H9 (cell line): ENCODE measurements at regions not wholly inside any gene's neighbourhood (a gene's known extent, or its start where the extent isn't known, plus 50 kb on each side); places are given as distances from the start of the nearest gene placed in this dataset.

Experiments
- DNase-seq: peaks from one replicate; pipeline ENCODE4 v3.0.0-alpha.2; 2017
- H2AFZ ChIP-seq: one replicate; pipeline ENCODE4 v1.6.1; 2013; ENCODE audit warnings: mild to moderate bottlenecking, low read length, control low read depth, moderate library complexity
- H2AK5ac ChIP-seq: 2 replicates; pipeline ENCODE4 v1.6.1; 2013; ENCODE audit warnings: low read length, control low read depth, mixed read lengths; ENCODE audit not compliant: insufficient read length
- H2BK120ac ChIP-seq: one replicate; pipeline ENCODE4 v1.6.1; 2013; ENCODE audit warnings: low read depth, mild to moderate bottlenecking, low read length, control low read depth, inconsistent platforms; ENCODE audit not compliant: poor library complexity, severe bottlenecking
- H2BK12ac ChIP-seq: 2 replicates; pipeline ENCODE4 v1.6.1; 2013; ENCODE audit warnings: low read length, control low read depth, mixed read lengths, low read depth; ENCODE audit not compliant: insufficient read length
- H2BK15ac ChIP-seq: 2 replicates; pipeline ENCODE4 v1.6.1; 2013; ENCODE audit warnings: low read depth, low read length, control low read depth
- H2BK20ac ChIP-seq: one replicate; pipeline ENCODE4 v1.6.1; 2013; ENCODE audit warnings: low read depth, mild to moderate bottlenecking, low read length, control low read depth, inconsistent platforms; ENCODE audit not compliant: poor library complexity, severe bottlenecking
- H2BK5ac ChIP-seq: 2 replicates; pipeline ENCODE4 v1.6.1; 2013; ENCODE audit warnings: low read length, control low read depth, mixed read lengths; ENCODE audit not compliant: insufficient read length
- H3K14ac ChIP-seq: 2 replicates; pipeline ENCODE4 v1.6.1; 2013; ENCODE audit warnings: low read length, control low read depth; ENCODE audit not compliant: insufficient read depth
- H3K18ac ChIP-seq: 2 replicates; pipeline ENCODE4 v1.6.1; 2013; ENCODE audit warnings: low read depth, mild to moderate bottlenecking, mixed read lengths, low read length, control low read depth; ENCODE audit not compliant: insufficient read length
- H3K23ac ChIP-seq: 2 replicates; pipeline ENCODE4 v1.6.1; 2013; ENCODE audit warnings: low read length, control low read depth, mixed read lengths, low read depth; ENCODE audit not compliant: insufficient read length
- H3K23me2 ChIP-seq: 2 replicates; pipeline ENCODE4 v1.6.1; 2013; ENCODE audit warnings: low read depth, mild to moderate bottlenecking, mixed read lengths, low read length, control low read depth; ENCODE audit not compliant: insufficient read length, poor library complexity, severe bottlenecking
- H3K27ac ChIP-seq: 2 replicates; pipeline ENCODE4 v1.5.1; 2013; ENCODE audit warnings: low read length, control low read depth, mixed read lengths, low read depth; ENCODE audit not compliant: insufficient read length
- H3K27me3 ChIP-seq: 2 replicates; pipeline ENCODE4 v1.6.1; 2013; ENCODE audit warnings: low read length, control low read depth, inconsistent platforms; ENCODE audit not compliant: insufficient read depth
- H3K4ac ChIP-seq: 2 replicates; pipeline ENCODE4 v1.6.1; 2013; ENCODE audit warnings: low read depth, mild to moderate bottlenecking, control low read depth, inconsistent platforms, low read length, moderate library complexity
- H3K4me1 ChIP-seq: 2 replicates; pipeline ENCODE4 v1.6.1; 2013; ENCODE audit warnings: low read length, control low read depth, inconsistent platforms; ENCODE audit not compliant: insufficient read depth
- H3K4me2 ChIP-seq: 2 replicates; pipeline ENCODE4 v1.6.1; 2013; ENCODE audit warnings: low read length, control low read depth, mixed read lengths; ENCODE audit not compliant: insufficient read length, insufficient read depth
- H3K56ac ChIP-seq: 2 replicates; pipeline ENCODE4 v1.6.1; 2013; ENCODE audit warnings: low read depth, mild to moderate bottlenecking, mixed read lengths, low read length, control low read depth; ENCODE audit not compliant: insufficient read length
- H3K79me1 ChIP-seq: 2 replicates; pipeline ENCODE4 v1.6.1; 2013; ENCODE audit warnings: low read depth, mild to moderate bottlenecking, moderate library complexity, low read length, control low read depth, inconsistent platforms; ENCODE audit not compliant: insufficient read depth, poor library complexity, severe bottlenecking
- H3K79me2 ChIP-seq: 2 replicates; pipeline ENCODE4 v1.6.1; 2013; ENCODE audit warnings: low read length, control low read depth, inconsistent platforms; ENCODE audit not compliant: insufficient read depth
- H3K9ac ChIP-seq: 2 replicates; pipeline ENCODE4 v1.6.1; 2013; ENCODE audit warnings: low read length, control low read depth, mixed read lengths; ENCODE audit not compliant: insufficient read length; ENCODE audit errors: extremely low read depth
- H3K9me3 ChIP-seq: one replicate; pipeline ENCODE4 v1.6.1; 2013; ENCODE audit warnings: low read depth, low read length, inconsistent platforms; ENCODE audit not compliant: control insufficient read depth
- H3T11ph ChIP-seq: one replicate; pipeline ENCODE4 v1.6.1; 2013; ENCODE audit warnings: mild to moderate bottlenecking, low read length, control low read depth, inconsistent platforms
- H4K20me1 ChIP-seq: one replicate; pipeline ENCODE4 v1.6.1; 2013; ENCODE audit not compliant: control insufficient read depth, insufficient read length, insufficient read depth
- H4K5ac ChIP-seq: 2 replicates; pipeline ENCODE4 v1.6.1; 2013; ENCODE audit warnings: low read depth, mild to moderate bottlenecking, mixed read lengths, low read length, control low read depth; ENCODE audit not compliant: insufficient read length
- H4K8ac ChIP-seq: replicated peaks from 2 replicates; pipeline ENCODE4 v1.6.1; 2013; ENCODE audit warnings: low read length, control low read depth, mixed read lengths, low read depth; ENCODE audit not compliant: insufficient read length
- H4K91ac ChIP-seq: 2 replicates; pipeline ENCODE4 v1.6.1; 2013; ENCODE audit warnings: low read depth, mild to moderate bottlenecking, moderate library complexity, mixed read lengths, low read length, control low read depth; ENCODE audit not compliant: insufficient read length
- H3K27ac Mint-ChIP-seq, 3 experiments: 2 replicates in 2 of 3; 3 replicates in 1 of 3; pipeline ENCODE4 v1.8.0; 2020 to 2021; ENCODE audit warnings: mixed read lengths in 3 of 3, mild to moderate bottlenecking in 1 of 3, moderate library complexity in 1 of 3
- H3K27me3 Mint-ChIP-seq: 2 replicates; pipeline ENCODE4 v1.8.0; 2021; ENCODE audit warnings: low read depth, mild to moderate bottlenecking, moderate library complexity, mixed read lengths
- H3K36me3 Mint-ChIP-seq, 3 experiments: 2 replicates in 2 of 3; 3 replicates in 1 of 3; pipeline ENCODE4 v1.8.0; 2020 to 2021; ENCODE audit warnings: low read depth in 3 of 3, mixed read lengths in 3 of 3; ENCODE audit not compliant: insufficient read depth in 1 of 3
- H3K4me1 Mint-ChIP-seq, 2 experiments: 2 replicates each; pipeline ENCODE4 v1.8.0; 2020; ENCODE audit warnings: mixed read lengths in 2 of 2
- H3K4me3 Mint-ChIP-seq, 2 experiments: 2 replicates in 1 of 2; 3 replicates in 1 of 2; pipeline ENCODE4 v1.8.0; 2020 to 2021; ENCODE audit warnings: mild to moderate bottlenecking in 2 of 2, mixed read lengths in 2 of 2, moderate library complexity in 1 of 2
- H3K9me3 Mint-ChIP-seq, 2 experiments: 2 replicates in 1 of 2; 3 replicates in 1 of 2; pipeline ENCODE4 v1.8.0; 2020; ENCODE audit warnings: mild to moderate bottlenecking in 2 of 2, mixed read lengths in 2 of 2, moderate library complexity in 1 of 2
- WGBS: extraction: QIAGEN DNeasy Blood & Tissue Kit; methylation state at CpG from one replicate; pipeline ENCODE4 v1.1.7; 2013; ENCODE audit warnings: missing lambda C conversion rate, low lambda C conversion rate, mixed read lengths; ENCODE audit not compliant: insufficient read length; ENCODE audit errors: extremely low coverage; 5-methylcytosine and 5-hydroxymethylcytosine counted together
- TF ChIP-seq, protein P1 (sequence below): fragments of 200-600 bp; sonication (generic); conservative IDR thresholded peaks from 3 replicates; pipeline ENCODE4 v1.8.0; 2021; ENCODE audit warnings: antibody characterized with exemption, mild to moderate bottlenecking

DNA sequence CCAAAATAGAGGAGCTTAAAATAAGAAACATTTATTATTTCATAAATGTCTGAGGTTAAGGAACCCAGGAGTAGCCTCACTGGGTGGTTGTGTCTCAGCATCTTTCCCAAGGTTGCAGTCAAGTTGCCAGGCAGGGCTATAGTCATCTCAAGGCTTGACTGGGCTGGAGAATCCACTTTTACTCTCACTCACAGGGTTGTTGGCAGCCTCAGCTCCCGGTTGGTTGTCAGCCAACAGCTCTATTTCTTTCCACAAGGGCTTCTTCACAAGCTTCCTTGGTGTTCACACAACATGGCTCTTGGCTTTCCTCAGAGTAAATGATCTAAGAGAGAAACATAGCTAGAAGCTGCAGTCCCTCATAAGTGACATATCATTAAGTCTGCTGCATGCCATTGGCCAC is 55.6 kb upstream of the TEX51 start:
- Histone ChIP-seq H3K4me1 (no peaks in the 10 kb centered on the region), H2BK12ac (no peak overlapping the region), H3K27me3 (no peaks in the 10 kb centered on the region), H3K79me2 (no peaks in the 10 kb centered on the region), H3K23ac (no peak overlapping the region), H3K18ac (no peak overlapping the region), H3K9ac (no peak overlapping the region), H3T11ph (no peak overlapping the region), H2BK5ac (no peak overlapping the region), H4K5ac (no peak overlapping the region), H2BK120ac (no peak overlapping the region), H4K91ac (no peak overlapping the region), H3K79me1 (no peaks in the 10 kb centered on the region), H3K56ac (no peak overlapping the region), H2BK15ac (no peak overlapping the region), H3K14ac (no peak overlapping the region), H3K23me2 (no peaks in the 10 kb centered on the region), H4K8ac (no peak overlapping the region), H2BK20ac (no peak overlapping the region), H3K4ac (no peak overlapping the region), H3K4me2 (no peak overlapping the region), H3K9me3 (no peaks in the 10 kb centered on the region), H2AK5ac (no peak overlapping the region), H3K27ac (no peak overlapping the region), H4K20me1 (no peaks in the 10 kb centered on the region), H2AFZ (no peak overlapping the region)
- Mint-ChIP-seq H3K4me1 (peaks cover 0 to 4% of the 10 kb centered on the region in 2 experiments; a peak in 1 of 4 replicates), H3K9me3 (no peaks in the 10 kb centered on the region), H3K36me3 (no peaks in the 10 kb centered on the region), H3K27ac (no peak overlapping the region), H3K4me3 (no peak overlapping the region), H3K27me3 (no peaks in the 10 kb centered on the region; the same call in none of the 2 replicates)
- WGBS = no CpG with 5 or more reads among the region's 1 CpG
- TF ChIP-seq, protein P1, sequence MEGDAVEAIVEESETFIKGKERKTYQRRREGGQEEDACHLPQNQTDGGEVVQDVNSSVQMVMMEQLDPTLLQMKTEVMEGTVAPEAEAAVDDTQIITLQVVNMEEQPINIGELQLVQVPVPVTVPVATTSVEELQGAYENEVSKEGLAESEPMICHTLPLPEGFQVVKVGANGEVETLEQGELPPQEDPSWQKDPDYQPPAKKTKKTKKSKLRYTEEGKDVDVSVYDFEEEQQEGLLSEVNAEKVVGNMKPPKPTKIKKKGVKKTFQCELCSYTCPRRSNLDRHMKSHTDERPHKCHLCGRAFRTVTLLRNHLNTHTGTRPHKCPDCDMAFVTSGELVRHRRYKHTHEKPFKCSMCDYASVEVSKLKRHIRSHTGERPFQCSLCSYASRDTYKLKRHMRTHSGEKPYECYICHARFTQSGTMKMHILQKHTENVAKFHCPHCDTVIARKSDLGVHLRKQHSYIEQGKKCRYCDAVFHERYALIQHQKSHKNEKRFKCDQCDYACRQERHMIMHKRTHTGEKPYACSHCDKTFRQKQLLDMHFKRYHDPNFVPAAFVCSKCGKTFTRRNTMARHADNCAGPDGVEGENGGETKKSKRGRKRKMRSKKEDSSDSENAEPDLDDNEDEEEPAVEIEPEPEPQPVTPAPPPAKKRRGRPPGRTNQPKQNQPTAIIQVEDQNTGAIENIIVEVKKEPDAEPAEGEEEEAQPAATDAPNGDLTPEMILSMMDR = no peak
- DNase-seq = no peak
